ENCODE measurements at regions not wholly inside any gene's neighbourhood (a gene's known extent, or its start where the extent isn't known, plus 50 kb on each side); places are given as distances from the start of the nearest gene placed in this dataset.

DNA sequence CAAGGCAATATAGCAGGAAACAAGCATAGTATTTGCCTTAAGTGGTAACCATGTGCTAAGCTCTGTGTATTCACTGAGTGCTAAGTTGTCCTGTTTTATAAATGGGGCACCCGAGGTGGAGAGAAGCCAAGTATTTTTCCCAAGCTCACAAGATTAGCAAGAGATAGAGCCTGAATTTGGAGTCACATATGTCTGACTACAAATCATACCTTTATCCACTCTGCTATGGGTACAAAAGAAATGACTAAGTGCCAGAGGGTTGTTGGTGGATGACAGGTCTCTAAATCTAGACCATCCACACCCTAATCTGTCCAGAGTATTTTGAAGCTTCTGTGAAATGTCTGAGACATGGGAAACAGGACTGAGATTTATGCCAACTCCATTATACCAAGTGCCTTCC, 182.1 kb upstream of the SEL1L start:
- no peak for TF ChIP-seq POLR2A (IDR thresholded peaks at IDR 0.05)
- TF ChIP-seq, protein P1, sequence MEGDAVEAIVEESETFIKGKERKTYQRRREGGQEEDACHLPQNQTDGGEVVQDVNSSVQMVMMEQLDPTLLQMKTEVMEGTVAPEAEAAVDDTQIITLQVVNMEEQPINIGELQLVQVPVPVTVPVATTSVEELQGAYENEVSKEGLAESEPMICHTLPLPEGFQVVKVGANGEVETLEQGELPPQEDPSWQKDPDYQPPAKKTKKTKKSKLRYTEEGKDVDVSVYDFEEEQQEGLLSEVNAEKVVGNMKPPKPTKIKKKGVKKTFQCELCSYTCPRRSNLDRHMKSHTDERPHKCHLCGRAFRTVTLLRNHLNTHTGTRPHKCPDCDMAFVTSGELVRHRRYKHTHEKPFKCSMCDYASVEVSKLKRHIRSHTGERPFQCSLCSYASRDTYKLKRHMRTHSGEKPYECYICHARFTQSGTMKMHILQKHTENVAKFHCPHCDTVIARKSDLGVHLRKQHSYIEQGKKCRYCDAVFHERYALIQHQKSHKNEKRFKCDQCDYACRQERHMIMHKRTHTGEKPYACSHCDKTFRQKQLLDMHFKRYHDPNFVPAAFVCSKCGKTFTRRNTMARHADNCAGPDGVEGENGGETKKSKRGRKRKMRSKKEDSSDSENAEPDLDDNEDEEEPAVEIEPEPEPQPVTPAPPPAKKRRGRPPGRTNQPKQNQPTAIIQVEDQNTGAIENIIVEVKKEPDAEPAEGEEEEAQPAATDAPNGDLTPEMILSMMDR (IDR thresholded peaks at IDR 0.05): no peak

All from prostate gland (tissue), 2 donors.